GM23248 (cell line): ENCODE measurements at regions not wholly inside any gene's neighbourhood (a gene's known extent, or its start where the extent isn't known, plus 50 kb on each side); places are given as distances from the start of the nearest gene placed in this dataset.

ENCODE experiments used
- EZH2 ChIP-seq: fragments of 200-600 bp; sonication (generic); IDR thresholded peaks from 2 replicates; pipeline ENCODE4 v1.6.1; 2018; ENCODE audit warnings: antibody characterized with exemption, mild to moderate bottlenecking; ENCODE audit not compliant: insufficient read depth, poor library complexity, severe bottlenecking
- EZH2phosphoT487 ChIP-seq: fragments of 200-600 bp; sonication (generic); IDR thresholded peaks from 2 replicates; pipeline ENCODE4 v1.6.1; 2018; ENCODE audit warnings: antibody characterized with exemption, moderate library complexity, mild to moderate bottlenecking, low read depth; ENCODE audit not compliant: insufficient read depth

- no peak for TF ChIP-seq EZH2
- TF ChIP-seq EZH2phosphoT487: no peak
These were observed 161.8 kb upstream of the B3GAT1 start for GRCh38 chr11:134573857-134574256.
